G401 (cell line): ENCODE measurements at regions not wholly inside any gene's neighbourhood (a gene's known extent, or its start where the extent isn't known, plus 50 kb on each side); places are given as distances from the start of the nearest gene placed in this dataset.
"Not testable (repeated sequence)": the region's sequence is repeated elsewhere in the genome, so short reads cannot be mapped to it uniquely, and the experiment has no call there.

Experiments
- DNase-seq: peaks from one replicate; pipeline ENCODE4 v3.0.0-alpha.2; 2015; ENCODE audit warnings: low spot score
- in situ Hi-C: cut with HindIII; loops from 2 replicates; pipeline ENCODE4 v1.10.0; 2016; ENCODE audit warnings: low sequenced_read_pairs, mixed read lengths

- in situ Hi-C loops = no loop called here
- no peak for DNase-seq
Observed at GRCh38 chr10:81730891-81731290, 144.1 kb upstream of the NRG3 start.

GRCh38 chr10:81733542-81733941, 141.5 kb upstream of the NRG3 start:
- in situ Hi-C loops = no loop called here
- no peak for DNase-seq

- DNase-seq, in situ Hi-C loops: not testable (repeated sequence)
Observed at GRCh38 chr10:81735167-81735566, 139.8 kb upstream of the NRG3 start.

GRCh38 chr10:81759111-81759510, 115.9 kb upstream of the NRG3 start:
- DNase-seq = no peak
- in situ Hi-C loops = no loop called here

- DNase-seq = no peak
- in situ Hi-C loops = no loop called here
Observed at GRCh38 chr10:81784111-81784597, 90.8 kb upstream of the NRG3 start.

- in situ Hi-C loops = no loop called here
- no peak for DNase-seq
Observed at GRCh38 chr10:81792729-81793128, 82.3 kb upstream of the NRG3 start.

GRCh38 chr10:81806842-81807241, 68.2 kb upstream of the NRG3 start:
- in situ Hi-C loops = no loop called here
- no peak for DNase-seq

GRCh38 chr10:81814842-81815241, 60.2 kb upstream of the NRG3 start:
- in situ Hi-C loops = no loop called here

GRCh38 chr10:81817596-81818170, 57.3 kb upstream of the NRG3 start:
- in situ Hi-C loops = no loop called here
- DNase-seq = no peak

More at GRCh38 chr10:81814842-81815241, 60.2 kb upstream of the NRG3 start:
- no peak for DNase-seq

GRCh38 chr10:81820418-81820817, 54.6 kb upstream of the NRG3 start:
- in situ Hi-C loops = no loop called here
- no peak for DNase-seq
